KMS-11 (cell line): ENCODE measurements at regions not wholly inside any gene's neighbourhood (a gene's known extent, or its start where the extent isn't known, plus 50 kb on each side); places are given as distances from the start of the nearest gene placed in this dataset.
"Not testable (repeated sequence)": the region's sequence is repeated elsewhere in the genome, so short reads cannot be mapped to it uniquely, and the experiment has no call there.

Experiments
- H2AFZ ChIP-seq: fragments of 200-600 bp; sonication (generic); 2 replicates; pipeline ENCODE4 v1.6.1; 2016; ENCODE audit warnings: antibody characterized with exemption, mixed run types, low read depth
- H3K27ac ChIP-seq: fragments of 200-600 bp; sonication (generic); 2 replicates; pipeline ENCODE4 v1.6.1; 2016; ENCODE audit warnings: mild to moderate bottlenecking, mixed run types
- H3K27me3 ChIP-seq: fragments of 200-600 bp; sonication (generic); 2 replicates; pipeline ENCODE4 v1.6.1; 2017; ENCODE audit warnings: mild to moderate bottlenecking, low read depth, mixed run types, moderate library complexity; ENCODE audit not compliant: insufficient read depth
- H3K36me3 ChIP-seq: fragments of 200-600 bp; sonication (generic); 2 replicates; pipeline ENCODE4 v1.6.1; 2017; ENCODE audit warnings: mild to moderate bottlenecking, mixed run types; ENCODE audit not compliant: insufficient read depth
- H3K4me1 ChIP-seq: fragments of 200-600 bp; sonication (generic); 2 replicates; pipeline ENCODE4 v1.6.1; 2016; ENCODE audit warnings: mild to moderate bottlenecking, low read depth, mixed run types; ENCODE audit not compliant: poor library complexity, severe bottlenecking
- H3K4me2 ChIP-seq: fragments of 200-600 bp; sonication (generic); 2 replicates; pipeline ENCODE4 v1.7.0; 2016; ENCODE audit warnings: mild to moderate bottlenecking, mixed run types
- H3K4me3 ChIP-seq: fragments of 200-600 bp; sonication (generic); IDR thresholded peaks from 2 replicates; pipeline ENCODE4 v1.6.1; 2017; ENCODE audit warnings: low read depth, low read length, mixed read lengths; ENCODE audit not compliant: insufficient read depth
- H3K79me2 ChIP-seq: fragments of 200-600 bp; sonication (generic); 2 replicates; pipeline ENCODE4 v1.6.1; 2016; ENCODE audit warnings: low read depth, mixed run types; ENCODE audit not compliant: insufficient read depth
- H3K9ac ChIP-seq: fragments of 200-600 bp; sonication (generic); 2 replicates; pipeline ENCODE4 v1.6.1; 2016; ENCODE audit warnings: mild to moderate bottlenecking, mixed run types
- H4K20me1 ChIP-seq: fragments of 200-600 bp; sonication (generic); 2 replicates; pipeline ENCODE4 v1.6.1; 2016; ENCODE audit warnings: mild to moderate bottlenecking, mixed run types; ENCODE audit not compliant: insufficient read depth
- CTCF ChIP-seq: fragments of 200-600 bp; sonication (generic); conservative IDR thresholded peaks from 2 replicates; pipeline ENCODE4 v1.6.1; 2017; ENCODE audit warnings: low read depth, mild to moderate bottlenecking, antibody characterized with exemption, low read length, moderate library complexity, mixed read lengths

GRCh38 chr4:57736781-57737180, 626.6 kb upstream of the IGFBP7 start:
- Histone ChIP-seq H3K79me2 (no peaks in the 10 kb centered on the region), H3K27ac (no peak overlapping the region), H4K20me1 (no peaks in the 10 kb centered on the region), H3K27me3 (no peaks in the 10 kb centered on the region), H3K4me1 (peaks cover 3% of the 10 kb centered on the region), H3K4me2 (no peak overlapping the region), H3K36me3 (no peaks in the 10 kb centered on the region), H2AFZ (no peak overlapping the region), H3K4me3 (no peak overlapping the region), H3K9ac (no peak overlapping the region)
- TF ChIP-seq CTCF = no peak

GRCh38 chr4:57734104-57734670, 624.0 kb upstream of the IGFBP7 start:
- no peak overlapping the region for H2AFZ ChIP-seq
- H3K4me1 ChIP-seq = no peaks in the 10 kb centered on the region
- H3K9ac ChIP-seq = no peak overlapping the region
- no peaks in the 10 kb centered on the region for H3K36me3 ChIP-seq
- H3K79me2 ChIP-seq = no peaks in the 10 kb centered on the region
- H3K4me2 ChIP-seq = no peak overlapping the region
- no peak overlapping the region for H3K27ac ChIP-seq
- no peak for TF ChIP-seq CTCF
- no peaks in the 10 kb centered on the region for H4K20me1 ChIP-seq
- H3K4me3 ChIP-seq = no peak overlapping the region
- no peaks in the 10 kb centered on the region for H3K27me3 ChIP-seq

- not testable (repeated sequence) for H3K36me3 ChIP-seq, H3K79me2 ChIP-seq, H3K4me1 ChIP-seq, H3K4me2 ChIP-seq, H3K9ac ChIP-seq, H3K4me3 ChIP-seq, H2AFZ ChIP-seq, H4K20me1 ChIP-seq, H3K27ac ChIP-seq, H3K27me3 ChIP-seq
Measured at GRCh38 chr4:57729775-57730570, 619.8 kb upstream of the IGFBP7 start.

GRCh38 chr4:57726154-57726553, 616.0 kb upstream of the IGFBP7 start:
- Histone ChIP-seq H3K79me2 (no peaks in the 10 kb centered on the region), H3K4me1 (no peaks in the 10 kb centered on the region), H3K27me3 (no peaks in the 10 kb centered on the region), H3K4me3 (no peak overlapping the region), H2AFZ (no peak overlapping the region), H4K20me1 (no peaks in the 10 kb centered on the region), H3K36me3 (no peaks in the 10 kb centered on the region), H3K27ac (no peak overlapping the region), H3K4me2 (no peak overlapping the region), H3K9ac (no peak overlapping the region)
- TF ChIP-seq CTCF = no peak

- Histone ChIP-seq H3K4me3 (no peak overlapping the region), H3K4me2 (no peak overlapping the region), H3K4me1 (no peaks in the 10 kb centered on the region), H3K27ac (no peak overlapping the region), H3K79me2 (no peaks in the 10 kb centered on the region), H2AFZ (no peak overlapping the region), H3K27me3 (no peaks in the 10 kb centered on the region), H3K36me3 (no peaks in the 10 kb centered on the region), H4K20me1 (no peaks in the 10 kb centered on the region), H3K9ac (no peak overlapping the region)
- no peak for TF ChIP-seq CTCF
Measured at GRCh38 chr4:57719456-57719855, 609.3 kb upstream of the IGFBP7 start.

- not testable (repeated sequence) for H3K79me2 ChIP-seq, H3K27ac ChIP-seq, H3K27me3 ChIP-seq, H3K4me2 ChIP-seq, H3K4me3 ChIP-seq, H3K36me3 ChIP-seq, H4K20me1 ChIP-seq, H3K4me1 ChIP-seq, H2AFZ ChIP-seq, H3K9ac ChIP-seq
Measured at GRCh38 chr4:57714313-57714712, 604.1 kb upstream of the IGFBP7 start.
